NOMO-1 treated with DMSO at 0.1 percent for 48 hours (cell line): ENCODE measurements at regions not wholly inside any gene's neighbourhood (a gene's known extent, or its start where the extent isn't known, plus 50 kb on each side); places are given as distances from the start of the nearest gene placed in this dataset.

Source experiments
- DNase-seq: peaks from one replicate; lab custom pipeline; 2025; ENCODE audit not compliant: unreplicated experiment; lab: John Stamatoyannopoulos, UW

DNA sequence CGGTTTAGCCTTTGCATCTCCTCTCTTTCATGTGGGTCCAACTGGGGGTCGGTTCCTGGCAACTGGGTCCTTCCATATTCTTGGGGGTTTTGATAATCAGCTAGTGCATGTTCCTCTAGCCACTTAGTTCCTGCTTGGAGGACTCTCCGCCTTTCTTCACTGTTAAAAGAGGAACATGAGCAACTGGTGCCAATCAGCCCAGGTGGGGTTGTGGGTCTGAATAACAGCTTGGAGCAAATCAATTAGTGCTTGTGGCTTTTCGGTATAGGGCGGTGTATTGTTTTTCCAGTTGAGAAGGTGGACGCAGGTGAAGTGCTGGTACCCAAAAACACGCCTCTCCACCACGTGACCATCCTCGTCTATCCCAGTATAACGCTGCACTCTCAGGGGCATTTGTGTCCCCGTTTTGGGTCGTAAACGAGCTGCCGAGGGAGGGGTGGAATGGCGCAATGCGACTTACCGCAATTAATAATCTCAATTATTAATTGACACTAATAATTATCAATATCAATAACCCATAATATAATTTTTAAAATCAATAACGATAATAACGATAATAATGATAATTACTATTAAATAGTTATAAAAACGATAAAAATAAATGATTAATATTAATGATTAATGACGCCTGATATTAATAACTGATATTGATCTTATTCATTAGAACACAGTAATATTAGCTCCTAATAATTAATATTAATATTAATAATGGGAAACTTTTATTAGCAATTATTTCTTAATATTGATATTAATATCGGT lies 51.9 kb upstream of the ALG1L2 start:
- peak; percentile 75 for DNase-seq
